ENCODE measurements at regions not wholly inside any gene's neighbourhood (a gene's known extent, or its start where the extent isn't known, plus 50 kb on each side); places are given as distances from the start of the nearest gene placed in this dataset.

- no peaks in the 10 kb centered on the region for H3K9me3 ChIP-seq (ENCODE audit: control insufficient read depth in 1 of 2, low read length in 2 of 2)
- H3K27ac ChIP-seq (ENCODE audit: low read depth, low read length), result no peak overlapping the region
- no peaks in the 10 kb centered on the region for H3K36me3 ChIP-seq (ENCODE audit: insufficient read depth, low read length)
- no peaks in the 10 kb centered on the region for H3K27me3 ChIP-seq (ENCODE audit: insufficient read depth, low read length)
- DNase-seq, result no peak
- CTCF ChIA-PET (ENCODE audit: partially characterized antibody), result no interaction called here
- no peaks in the 10 kb centered on the region for H3K27me3 Mint-ChIP-seq
- POLR2A ChIA-PET (ENCODE audit: partially characterized antibody), result no interaction called here
- H3K9me3 Mint-ChIP-seq, result peaks cover 2 to 15% (median 6%) of the 10 kb centered on the region in 8 donors
- intact Hi-C loops (cut with micrococcal nuclease), result no loop called here
- no peak overlapping the region for H3K4me3 ChIP-seq (ENCODE audit: low read length in 2 of 2)
- H3K4me1 ChIP-seq (ENCODE audit: insufficient read depth, low read length), result no peaks in the 10 kb centered on the region
- no peaks in the 10 kb centered on the region for H3K4me1 Mint-ChIP-seq
- no peak overlapping the region for H3K4me3 Mint-ChIP-seq
- no peak overlapping the region for H3K27ac Mint-ChIP-seq
- H3K36me3 Mint-ChIP-seq, result no peaks in the 10 kb centered on the region
These were observed 377.9 kb upstream of the CDH7 start for GRCh38 chr18:65372904-65373303.

DNA sequence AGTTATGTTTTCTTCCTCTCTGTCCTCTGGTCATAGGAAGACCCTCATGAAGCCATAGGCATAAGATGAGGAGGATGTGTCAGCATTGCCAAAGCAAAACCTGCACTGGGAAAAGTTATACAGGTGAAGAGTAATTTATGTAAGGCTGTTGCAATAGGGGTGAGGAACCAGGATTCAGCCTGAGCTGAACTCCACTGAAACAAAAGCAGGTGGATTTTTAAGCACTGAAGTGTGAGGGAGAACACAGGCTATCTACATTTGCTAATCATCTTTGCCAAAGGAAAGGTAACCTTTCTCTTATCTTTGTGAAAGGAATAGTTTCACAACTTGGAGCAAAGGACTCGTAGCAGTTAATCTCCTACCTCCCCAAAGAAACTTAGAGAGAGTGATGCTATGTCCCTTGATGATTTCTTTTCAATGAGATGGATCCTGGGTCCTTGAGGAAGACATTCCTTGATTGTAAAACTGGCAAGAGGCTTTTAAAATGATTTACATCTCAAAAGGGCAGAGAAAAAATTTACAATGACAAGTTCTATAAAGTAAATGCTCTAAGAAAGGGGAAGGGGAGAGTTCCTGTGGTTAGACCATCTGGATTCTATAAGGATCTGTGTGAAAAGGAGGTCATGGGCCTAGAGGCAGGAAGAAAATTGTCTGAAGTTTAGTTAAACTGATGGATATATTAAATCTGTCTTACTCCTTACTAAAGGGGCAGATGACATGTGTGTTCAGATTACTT lies 385.4 kb upstream of the CDH7 start:
- Histone ChIP-seq H3K27me3 (ENCODE audit: insufficient read depth, low read length) (no peaks in the 10 kb centered on the region), H3K36me3 (ENCODE audit: insufficient read depth, low read length) (no peaks in the 10 kb centered on the region), H3K4me1 (ENCODE audit: insufficient read depth, low read length) (no peaks in the 10 kb centered on the region), H3K4me3 (ENCODE audit: low read length in 2 of 2) (no peak overlapping the region), H3K9me3 (ENCODE audit: control insufficient read depth in 1 of 2, low read length in 2 of 2) (no peaks in the 10 kb centered on the region), H3K27ac (ENCODE audit: low read depth, low read length) (no peak overlapping the region)
- H3K27me3 Mint-ChIP-seq, result no peaks in the 10 kb centered on the region
- H3K27ac Mint-ChIP-seq, result no peak overlapping the region
- no peak for DNase-seq
- H3K4me3 Mint-ChIP-seq, result no peak overlapping the region
- H3K9me3 Mint-ChIP-seq, result peaks cover 0 to 13% (median 6%) of the 10 kb centered on the region in 8 donors
- intact Hi-C loops (cut with micrococcal nuclease), result no loop called here
- ChIA-PET CTCF (ENCODE audit: partially characterized antibody) (no interaction called here), POLR2A (ENCODE audit: partially characterized antibody) (no interaction called here)
- no peaks in the 10 kb centered on the region for H3K4me1 Mint-ChIP-seq
- H3K36me3 Mint-ChIP-seq, result no peaks in the 10 kb centered on the region

- Histone ChIP-seq H3K36me3 (ENCODE audit: insufficient read depth, low read length) (no peaks in the 10 kb centered on the region), H3K9me3 (ENCODE audit: control insufficient read depth in 1 of 2, low read length in 2 of 2) (no peaks in the 10 kb centered on the region), H3K27me3 (ENCODE audit: insufficient read depth, low read length) (no peaks in the 10 kb centered on the region), H3K27ac (ENCODE audit: low read depth, low read length) (no peak overlapping the region), H3K4me3 (ENCODE audit: low read length in 2 of 2) (no peak overlapping the region), H3K4me1 (ENCODE audit: insufficient read depth, low read length) (no peaks in the 10 kb centered on the region)
- no peak overlapping the region for H3K4me3 Mint-ChIP-seq
- peaks cover 0 to 13% (median 6%) of the 10 kb centered on the region in 8 donors for H3K9me3 Mint-ChIP-seq
- no peaks in the 10 kb centered on the region for H3K27me3 Mint-ChIP-seq
- POLR2A ChIA-PET (ENCODE audit: partially characterized antibody), result no interaction called here
- no peaks in the 10 kb centered on the region for H3K36me3 Mint-ChIP-seq
- intact Hi-C loops (cut with micrococcal nuclease), result no loop called here
- CTCF ChIA-PET (ENCODE audit: partially characterized antibody), result no interaction called here
- no peak for DNase-seq
- H3K27ac Mint-ChIP-seq, result no peak overlapping the region
- H3K4me1 Mint-ChIP-seq, result no peaks in the 10 kb centered on the region
These were observed 386.7 kb upstream of the CDH7 start for GRCh38 chr18:65363911-65364632.

GRCh38 chr18:65363011-65363410 lies 387.8 kb upstream of the CDH7 start:
- no peak overlapping the region for H3K27ac ChIP-seq (ENCODE audit: low read depth, low read length)
- Mint-ChIP-seq H3K4me3 (no peak overlapping the region), H3K36me3 (no peaks in the 10 kb centered on the region), H3K4me1 (no peaks in the 10 kb centered on the region), H3K27ac (no peak overlapping the region), H3K27me3 (no peaks in the 10 kb centered on the region), H3K9me3 (peaks cover 0 to 18% (median 5%) of the 10 kb centered on the region in 8 donors)
- ChIA-PET POLR2A (ENCODE audit: partially characterized antibody) (no interaction called here), CTCF (ENCODE audit: partially characterized antibody) (no interaction called here)
- no peaks in the 10 kb centered on the region for H3K4me1 ChIP-seq (ENCODE audit: insufficient read depth, low read length)
- intact Hi-C loops (cut with micrococcal nuclease), result no loop called here
- H3K4me3 ChIP-seq (ENCODE audit: low read length in 2 of 2), result no peak overlapping the region
- H3K27me3 ChIP-seq (ENCODE audit: insufficient read depth, low read length), result no peaks in the 10 kb centered on the region
- no peaks in the 10 kb centered on the region for H3K9me3 ChIP-seq (ENCODE audit: control insufficient read depth in 1 of 2, low read length in 2 of 2)
- no peaks in the 10 kb centered on the region for H3K36me3 ChIP-seq (ENCODE audit: insufficient read depth, low read length)
- DNase-seq, result no peak

GRCh38 chr18:65359479-65359878 lies 391.3 kb upstream of the CDH7 start:
- peaks cover 0 to 17% (median 5%) of the 10 kb centered on the region in 8 donors for H3K9me3 Mint-ChIP-seq
- intact Hi-C loops (cut with micrococcal nuclease), result no loop called here
- ChIA-PET POLR2A (ENCODE audit: partially characterized antibody) (no interaction called here), CTCF (ENCODE audit: partially characterized antibody) (no interaction called here)
- peak overlapping the region in 1 of 7 donors; percentile 30 for H3K27ac Mint-ChIP-seq
- H3K4me3 Mint-ChIP-seq, result no peak overlapping the region
- Histone ChIP-seq H3K9me3 (ENCODE audit: control insufficient read depth in 1 of 2, low read length in 2 of 2) (no peaks in the 10 kb centered on the region), H3K27ac (ENCODE audit: low read depth, low read length) (no peak overlapping the region), H3K27me3 (ENCODE audit: insufficient read depth, low read length) (no peaks in the 10 kb centered on the region), H3K4me1 (ENCODE audit: insufficient read depth, low read length) (no peaks in the 10 kb centered on the region), H3K36me3 (ENCODE audit: insufficient read depth, low read length) (no peaks in the 10 kb centered on the region), H3K4me3 (ENCODE audit: low read length in 2 of 2) (no peak overlapping the region)
- H3K4me1 Mint-ChIP-seq, result no peaks in the 10 kb centered on the region
- no peaks in the 10 kb centered on the region for H3K36me3 Mint-ChIP-seq
- no peaks in the 10 kb centered on the region for H3K27me3 Mint-ChIP-seq
- DNase-seq, result no peak

GRCh38 chr18:65358306-65358705 lies 392.5 kb upstream of the CDH7 start:
- DNase-seq, result no peak
- Mint-ChIP-seq H3K27ac (no peak overlapping the region), H3K9me3 (peaks cover 0 to 14% (median 4%) of the 10 kb centered on the region in 8 donors), H3K4me1 (no peaks in the 10 kb centered on the region), H3K4me3 (no peak overlapping the region), H3K36me3 (no peaks in the 10 kb centered on the region), H3K27me3 (no peaks in the 10 kb centered on the region)
- H3K9me3 ChIP-seq (ENCODE audit: control insufficient read depth in 1 of 2, low read length in 2 of 2), result no peaks in the 10 kb centered on the region
- ChIA-PET CTCF (ENCODE audit: partially characterized antibody) (no interaction called here), POLR2A (ENCODE audit: partially characterized antibody) (no interaction called here)
- no peaks in the 10 kb centered on the region for H3K36me3 ChIP-seq (ENCODE audit: insufficient read depth, low read length)
- H3K27me3 ChIP-seq (ENCODE audit: insufficient read depth, low read length), result no peaks in the 10 kb centered on the region
- no peak overlapping the region for H3K4me3 ChIP-seq (ENCODE audit: low read length in 2 of 2)
- H3K4me1 ChIP-seq (ENCODE audit: insufficient read depth, low read length), result no peaks in the 10 kb centered on the region
- intact Hi-C loops (cut with micrococcal nuclease), result no loop called here
- H3K27ac ChIP-seq (ENCODE audit: low read depth, low read length), result no peak overlapping the region

DNA sequence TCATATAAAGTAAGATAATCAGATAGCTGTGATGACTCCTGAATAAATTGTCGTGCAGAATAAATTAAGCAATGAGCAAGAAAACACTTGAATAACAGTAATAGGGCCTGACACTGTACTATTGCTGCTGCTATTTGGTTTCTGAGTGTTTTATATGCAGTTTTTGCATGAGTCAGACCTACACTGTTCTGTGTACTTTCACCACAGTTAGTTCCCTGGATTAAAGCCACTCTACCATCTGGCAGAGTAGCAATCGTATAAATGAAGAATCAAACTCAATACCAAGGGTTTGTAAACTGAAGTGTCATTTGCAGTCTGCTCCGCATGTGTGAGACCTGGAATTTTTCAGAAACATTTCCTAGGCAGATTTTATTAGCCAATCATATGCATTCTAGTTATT lies 398.6 kb upstream of the CDH7 start:
- H3K9me3 ChIP-seq (ENCODE audit: control insufficient read depth in 1 of 2, low read length in 2 of 2), result no peaks in the 10 kb centered on the region
- no peaks in the 10 kb centered on the region for H3K4me1 Mint-ChIP-seq
- H3K4me1 ChIP-seq (ENCODE audit: insufficient read depth, low read length), result no peaks in the 10 kb centered on the region
- H3K27me3 ChIP-seq (ENCODE audit: insufficient read depth, low read length), result no peaks in the 10 kb centered on the region
- no peak overlapping the region for H3K4me3 ChIP-seq (ENCODE audit: low read length in 2 of 2)
- H3K27ac Mint-ChIP-seq, result no peak overlapping the region
- ChIA-PET POLR2A (ENCODE audit: partially characterized antibody) (no interaction called here), CTCF (ENCODE audit: partially characterized antibody) (no interaction called here)
- peaks cover 0 to 9% (median 0%) of the 10 kb centered on the region in 8 donors for H3K9me3 Mint-ChIP-seq
- intact Hi-C loops (cut with micrococcal nuclease), result no loop called here
- H3K27ac ChIP-seq (ENCODE audit: low read depth, low read length), result no peak overlapping the region
- H3K36me3 Mint-ChIP-seq, result no peaks in the 10 kb centered on the region
- no peak overlapping the region for H3K4me3 Mint-ChIP-seq
- no peak for DNase-seq
- no peaks in the 10 kb centered on the region for H3K36me3 ChIP-seq (ENCODE audit: insufficient read depth, low read length)
- no peaks in the 10 kb centered on the region for H3K27me3 Mint-ChIP-seq
